DMS53 treated with DMSO at 0.1 percent for 48 hours (cell line): ENCODE measurements at regions not wholly inside any gene's neighbourhood (a gene's known extent, or its start where the extent isn't known, plus 50 kb on each side); places are given as distances from the start of the nearest gene placed in this dataset.

Experiments used
- DNase-seq: peaks from one replicate; lab custom pipeline; 2025; ENCODE audit not compliant: unreplicated experiment; lab: John Stamatoyannopoulos, UW

GRCh38 chr18:24773101-24773500, 312.7 kb downstream of the HRH4 start:
- DNase-seq, result no peak

DNA sequence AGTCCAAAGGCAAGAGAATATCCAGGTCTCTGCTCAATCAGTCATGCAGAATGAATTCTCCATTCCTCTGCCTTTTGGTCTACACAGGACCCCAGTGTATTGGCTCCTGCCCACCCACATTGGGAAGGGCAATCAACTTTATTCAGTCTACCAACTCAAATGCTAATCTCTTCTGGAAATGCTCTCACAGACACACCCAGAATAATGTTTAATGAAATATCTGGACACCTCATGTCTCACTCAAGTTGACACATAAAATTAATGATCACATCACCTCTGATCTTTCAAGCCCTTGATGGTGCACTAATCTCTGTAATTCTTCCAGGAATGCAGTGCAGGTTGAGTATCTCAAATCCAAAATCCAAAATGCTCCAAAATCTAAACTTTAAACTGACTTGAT, 315.6 kb downstream of the HRH4 start:
- DNase-seq, result no peak

DNA sequence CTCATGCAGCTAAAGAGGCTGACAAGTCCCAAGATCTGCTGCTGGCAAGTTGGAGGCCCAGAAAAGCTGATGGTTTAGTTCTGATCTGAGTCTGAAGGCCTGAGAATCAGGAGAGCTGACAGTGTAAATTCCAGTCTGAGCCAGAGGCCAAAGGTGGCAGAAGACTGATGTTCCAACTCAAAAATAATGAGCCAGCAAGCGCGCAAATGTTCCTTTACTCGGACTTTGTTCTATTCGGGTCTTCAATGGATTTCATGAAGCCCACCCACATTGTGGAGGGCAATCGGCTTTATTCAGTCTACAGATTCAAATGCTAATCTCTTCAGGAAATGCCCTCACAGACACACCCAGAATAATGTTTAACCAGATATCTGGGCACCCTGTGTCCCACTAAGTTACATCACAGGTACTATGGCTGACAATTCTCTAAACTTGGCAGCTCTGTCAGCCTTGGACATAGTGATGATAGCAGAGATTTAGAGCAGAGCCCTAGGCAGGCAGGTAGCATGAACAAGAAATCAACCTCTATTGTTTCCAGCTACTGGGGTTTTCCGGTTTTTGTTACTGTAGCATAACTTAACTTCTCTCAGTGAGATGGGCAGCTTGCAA, 318.5 kb downstream of the HRH4 start:
- no peak for DNase-seq

- DNase-seq, result no peak
These were observed 322.1 kb downstream of the HRH4 start for GRCh38 chr18:24782566-24782965.

DNA sequence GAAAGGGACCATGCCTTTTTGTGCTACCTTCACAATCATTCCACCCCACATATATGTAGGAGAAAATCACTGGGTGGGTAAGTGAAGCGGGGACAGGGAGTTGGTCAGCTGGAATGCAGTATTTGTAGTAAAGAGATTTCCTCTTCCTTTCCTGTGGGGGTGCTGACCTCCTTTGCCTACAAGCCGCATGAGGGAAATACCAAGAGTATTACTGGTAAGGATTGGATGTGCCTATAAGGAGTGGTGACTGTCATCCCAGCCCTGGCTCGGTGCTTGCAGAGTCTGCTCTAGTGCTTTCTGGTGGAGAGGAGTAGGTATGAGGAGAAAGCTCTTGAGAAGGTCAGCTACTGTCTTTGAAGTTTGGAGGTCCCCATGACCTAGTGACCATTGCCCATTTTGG, 324.6 kb downstream of the HRH4 start:
- no peak for DNase-seq

DNA sequence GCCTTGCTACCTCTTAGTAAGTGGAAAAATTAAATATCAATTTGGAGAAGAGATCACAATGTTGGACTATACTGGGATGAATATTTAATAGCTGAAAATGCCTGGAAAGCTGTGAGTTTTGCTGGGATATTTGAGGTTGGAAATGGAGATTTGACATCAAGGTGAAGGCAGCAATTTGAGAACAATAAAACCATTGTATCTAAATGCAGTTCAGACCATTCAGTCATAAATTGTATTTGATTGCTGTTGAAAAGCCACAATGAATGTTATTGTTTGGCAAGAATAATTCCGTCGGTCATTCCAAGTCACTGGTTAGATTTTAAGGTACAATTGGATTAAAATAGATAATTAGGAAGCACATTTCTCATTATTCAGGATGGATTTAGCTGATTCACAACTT, 325.6 kb downstream of the HRH4 start:
- DNase-seq, result no peak

DNA sequence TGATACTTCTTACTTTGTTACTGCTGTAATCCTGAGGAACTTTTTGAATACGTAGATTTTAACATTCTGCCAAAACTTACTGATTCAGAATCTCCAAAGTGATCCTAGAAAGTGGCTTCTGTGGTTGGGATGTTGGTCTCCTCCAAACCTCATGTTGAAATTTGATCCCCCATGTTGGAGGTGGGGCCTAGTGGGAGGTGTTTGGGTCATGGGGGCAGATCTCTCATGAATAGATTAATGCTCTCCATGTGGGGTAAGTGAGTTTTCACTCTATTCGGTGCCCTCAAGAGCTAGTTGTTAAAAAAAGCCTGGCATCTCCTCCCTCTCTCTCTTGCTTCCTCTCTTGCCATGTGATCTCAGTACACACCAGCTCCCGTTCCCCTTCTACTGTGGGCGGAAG, 329.9 kb downstream of the HRH4 start:
- DNase-seq, result no peak

DNA sequence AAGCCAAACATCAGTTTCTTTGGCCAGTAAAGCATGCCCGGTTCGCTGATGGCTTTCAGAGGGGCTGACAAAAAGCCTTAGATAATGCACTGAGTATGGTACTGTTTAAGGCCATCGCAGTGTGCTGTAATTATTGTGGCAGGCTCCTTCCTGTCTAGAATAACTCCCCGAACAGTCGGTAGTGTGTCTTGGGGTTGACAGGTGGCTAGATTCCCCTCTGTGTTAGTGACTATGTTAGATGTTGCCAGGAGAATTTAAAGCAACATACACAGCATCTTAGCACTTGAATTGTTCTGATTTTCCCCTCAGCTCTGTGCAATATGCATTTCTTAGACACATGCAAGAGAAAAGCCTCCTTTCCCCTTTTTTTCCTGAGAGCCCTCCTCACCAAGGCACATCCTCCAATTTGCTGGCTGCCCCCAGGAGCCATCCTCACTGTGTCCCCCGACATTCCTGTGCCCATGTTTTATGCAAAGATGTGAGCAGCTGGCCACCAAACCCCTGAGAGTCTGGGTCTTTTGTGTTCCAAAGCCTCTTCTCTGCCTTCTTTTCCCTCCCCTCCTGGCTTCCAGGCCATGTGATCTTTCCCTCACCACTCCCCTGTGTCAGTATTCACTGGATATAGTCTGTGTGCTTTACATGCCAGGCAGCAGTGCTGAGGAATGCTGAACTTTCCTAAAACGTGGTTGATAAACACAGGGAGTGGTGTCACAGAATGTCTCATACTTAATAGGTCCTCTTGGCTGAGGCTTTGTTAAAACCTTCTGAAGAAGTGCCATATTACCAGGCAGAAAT, 331.5 kb downstream of the HRH4 start:
- no peak for DNase-seq

DNA sequence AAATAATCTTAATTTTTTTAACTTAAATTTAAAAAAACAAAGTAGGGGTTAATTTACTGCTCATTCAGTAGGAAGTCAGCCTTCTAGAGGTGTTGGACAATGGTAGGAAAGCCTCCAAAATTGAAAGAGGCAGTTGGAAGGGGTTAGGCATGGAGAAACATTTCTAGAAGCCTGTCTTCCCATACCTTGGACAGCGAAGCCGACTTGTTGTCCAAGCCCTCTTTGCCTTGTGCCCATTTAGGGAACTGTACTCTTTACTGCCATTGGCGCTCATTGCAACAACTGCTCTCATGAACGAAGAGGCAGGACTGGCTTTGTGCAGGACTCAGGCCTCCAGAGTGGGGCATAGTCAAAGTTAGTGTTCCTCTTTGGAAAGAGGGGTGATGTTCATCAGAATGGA, 333.3 kb downstream of the HRH4 start:
- DNase-seq, result no peak

- no peak for DNase-seq
These were observed 334.7 kb downstream of the HRH4 start for GRCh38 chr18:24795129-24795528.

DNA sequence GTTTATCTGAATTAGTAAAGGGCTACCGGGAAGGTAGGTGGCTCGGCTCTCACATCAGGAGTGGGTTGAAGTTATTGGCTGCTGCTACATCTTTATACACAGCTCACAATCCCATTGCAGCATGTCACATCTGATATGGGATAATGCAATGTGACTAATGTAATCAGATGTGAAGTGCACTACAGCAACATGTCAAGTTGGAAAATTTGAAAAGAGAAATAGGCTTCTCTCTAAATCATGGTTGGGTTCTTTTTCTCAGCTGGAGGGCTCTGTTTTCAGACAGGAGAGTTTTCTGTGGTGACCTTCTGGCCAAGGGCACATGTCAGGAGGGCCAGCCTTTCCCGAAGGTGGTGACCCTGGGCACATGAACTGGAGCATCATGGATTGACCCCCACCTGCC, 337.5 kb downstream of the HRH4 start:
- no peak for DNase-seq

GRCh38 chr18:24799176-24799575, 338.7 kb downstream of the HRH4 start:
- DNase-seq, result no peak

DNA sequence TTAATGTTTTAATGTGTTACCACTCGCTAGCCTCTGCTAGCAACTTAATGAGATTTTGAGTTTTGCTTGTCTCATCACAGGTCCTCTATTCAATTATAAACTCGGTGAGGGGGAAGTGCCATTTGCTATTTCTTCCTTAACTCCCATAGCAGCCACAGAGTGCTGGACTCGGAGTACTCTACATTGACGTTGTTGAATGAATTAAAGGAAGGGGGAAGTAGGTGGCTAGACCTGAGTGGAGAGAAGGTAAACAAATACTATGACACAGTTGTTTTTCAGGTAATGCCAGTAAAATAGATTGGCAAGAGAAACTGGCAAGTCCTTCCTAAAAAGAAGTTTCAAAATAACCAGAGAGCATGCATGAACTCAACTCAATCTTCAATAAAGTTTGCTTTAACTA, 339.3 kb downstream of the HRH4 start:
- DNase-seq, result peak; percentile 60

DNA sequence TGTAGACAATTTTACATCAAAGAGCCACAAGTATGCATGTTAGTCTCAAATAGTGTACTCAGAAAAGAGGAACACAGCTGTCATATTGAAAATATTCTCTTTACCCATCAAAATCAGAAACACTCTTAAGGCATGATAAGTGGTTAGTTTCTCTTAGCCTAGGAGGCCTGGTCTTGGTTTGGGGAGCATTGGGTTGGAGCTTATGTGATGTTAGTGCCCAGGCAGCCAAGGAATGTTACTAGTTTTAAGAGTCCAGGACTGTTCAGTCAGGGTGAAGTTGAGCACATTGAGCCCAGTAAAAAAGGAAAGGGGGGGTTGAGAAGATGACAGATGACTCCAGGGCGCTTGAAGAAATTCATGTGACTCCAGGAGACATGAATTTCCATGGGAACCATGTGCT, 340.6 kb downstream of the HRH4 start:
- no peak for DNase-seq

GRCh38 chr18:24802456-24802855, 342.0 kb downstream of the HRH4 start:
- DNase-seq, result no peak

- no peak for DNase-seq
These were observed 344.7 kb downstream of the HRH4 start for GRCh38 chr18:24805156-24805555.

DNA sequence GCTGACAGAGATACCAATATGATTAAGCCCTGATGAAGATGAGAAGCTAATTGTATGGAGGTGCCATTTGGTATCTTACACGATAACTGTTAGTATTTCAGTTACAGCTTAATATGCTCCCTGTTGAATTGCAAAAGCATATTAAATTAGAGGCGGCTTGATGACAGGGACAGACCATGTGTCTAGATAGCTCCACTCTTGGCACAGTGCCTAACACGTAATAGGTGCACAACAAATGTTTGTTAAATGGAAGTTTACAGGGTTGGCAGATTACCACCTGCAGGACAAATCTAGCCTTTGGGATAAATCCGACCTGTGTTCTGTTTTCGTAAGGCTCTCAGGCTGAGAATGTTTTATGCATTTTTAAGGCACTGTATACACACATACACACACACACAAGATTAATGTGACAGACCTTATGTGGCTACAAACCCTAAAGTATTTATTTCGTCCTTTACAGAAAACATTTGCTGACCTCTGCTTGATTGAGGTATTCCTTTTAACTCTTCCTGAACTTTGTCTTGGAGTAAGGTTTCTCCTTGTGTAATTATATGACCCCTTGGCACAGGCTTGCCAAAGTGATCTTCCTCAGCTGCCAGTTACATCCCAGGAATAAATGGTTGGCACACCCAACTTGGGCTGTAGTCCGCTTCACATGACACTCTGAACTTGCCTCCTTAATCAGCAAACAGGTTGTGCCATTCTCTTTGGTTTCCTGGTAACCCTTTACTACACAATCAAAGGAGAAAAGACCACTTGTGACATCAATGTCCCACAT, 348.9 kb downstream of the HRH4 start:
- DNase-seq, result no peak

DNA sequence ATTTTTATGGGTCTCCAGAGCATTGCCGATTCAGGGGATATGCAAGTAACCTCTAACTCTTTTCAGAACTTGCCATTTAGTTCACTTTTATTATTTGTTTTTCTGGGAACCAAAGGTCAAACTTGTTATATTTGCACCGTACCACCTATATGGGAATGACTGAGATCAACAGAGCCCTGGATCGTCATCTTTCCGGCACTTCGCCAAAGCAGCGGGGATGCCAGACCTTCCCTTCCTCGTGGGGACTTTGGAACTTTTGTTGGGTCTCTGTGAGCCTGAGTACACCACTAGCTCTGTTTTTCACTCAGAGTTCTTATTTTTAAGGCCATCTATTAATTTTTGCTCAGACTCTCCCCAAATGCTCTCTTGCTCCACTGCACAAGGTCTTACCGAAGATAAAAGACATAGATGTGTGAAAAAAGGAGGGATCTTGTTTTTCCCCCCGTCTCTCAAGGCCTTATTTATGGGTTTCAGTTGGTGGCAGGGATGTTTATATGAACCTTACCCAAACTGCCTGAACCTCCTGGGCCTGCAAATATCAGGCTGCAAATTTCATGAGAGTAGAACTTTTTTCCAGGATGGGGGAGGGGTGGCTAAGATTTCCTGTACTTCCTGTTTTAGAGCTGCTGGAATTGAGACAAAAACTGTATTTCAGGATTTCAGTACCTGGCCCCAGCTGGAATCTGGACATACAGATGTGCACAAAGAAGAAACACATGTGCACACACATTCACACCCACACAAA, 350.3 kb downstream of the HRH4 start:
- no peak for DNase-seq

DNA sequence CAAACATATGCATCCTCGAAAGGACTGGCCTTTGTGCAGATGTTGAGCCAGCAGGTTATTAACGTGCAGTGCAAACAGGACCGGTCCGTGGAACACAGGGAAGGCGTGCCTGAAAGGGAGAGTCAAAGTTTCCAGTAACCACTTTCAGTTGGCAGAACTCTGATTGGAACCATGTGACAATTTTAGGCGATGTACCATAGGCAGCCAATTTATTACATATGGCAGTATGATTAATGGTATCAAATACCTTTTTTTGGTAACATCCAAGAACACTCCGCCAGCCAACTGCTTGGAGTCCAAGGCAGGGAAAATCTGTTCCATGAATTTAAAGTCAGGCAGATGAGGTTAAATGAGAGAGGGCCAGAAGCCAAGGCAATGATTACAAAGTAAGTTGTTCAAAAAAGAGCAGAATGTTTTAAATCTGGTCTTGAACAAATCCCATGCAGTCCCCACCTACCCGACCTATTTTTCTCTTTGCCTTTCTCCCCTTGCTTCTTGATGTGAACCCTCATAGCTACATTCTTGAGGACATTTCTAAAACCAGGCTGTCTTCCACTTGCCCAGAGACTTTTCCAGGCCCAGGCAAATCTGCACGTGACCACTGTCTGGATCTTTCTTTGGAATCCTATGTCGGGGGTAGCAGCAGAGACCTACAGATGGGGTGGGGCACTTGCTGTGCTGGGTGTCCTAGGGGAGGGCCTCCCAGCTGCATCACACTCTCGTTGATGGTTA, 351.7 kb downstream of the HRH4 start:
- no peak for DNase-seq

- no peak for DNase-seq
These were observed 354.1 kb downstream of the HRH4 start for GRCh38 chr18:24814521-24814920.

DNA sequence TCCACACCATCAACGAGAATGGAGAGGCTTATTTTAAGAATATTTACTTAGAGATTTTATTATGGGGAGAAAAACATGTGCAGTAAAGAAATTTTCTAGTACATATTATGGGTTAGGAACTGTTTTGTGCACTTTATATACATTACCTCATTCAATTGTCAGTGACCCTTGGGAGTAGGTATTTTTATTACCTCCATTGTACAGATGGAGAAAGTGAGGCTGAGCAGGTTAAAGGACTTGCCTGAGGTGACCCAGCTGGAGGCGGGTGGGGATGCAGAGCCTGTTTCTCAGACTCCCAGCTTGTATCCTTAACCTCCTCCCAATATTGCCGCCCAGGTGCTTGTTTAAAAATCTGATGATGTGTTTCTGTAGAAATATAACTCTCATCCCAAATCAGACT, 356.7 kb downstream of the HRH4 start:
- no peak for DNase-seq
